Urothelium cell line (cell line): ENCODE measurements at regions not wholly inside any gene's neighbourhood (a gene's known extent, or its start where the extent isn't known, plus 50 kb on each side); places are given as distances from the start of the nearest gene placed in this dataset.
"Not testable (repeated sequence)": the region's sequence is repeated elsewhere in the genome, so short reads cannot be mapped to it uniquely, and the experiment has no call there.

Experiments used
- DNase-seq: peaks from one replicate; pipeline ENCODE4 v3.0.0; 2011; ENCODE audit warnings: low spot score, mixed read lengths
- FAIRE-seq: peaks from 2 replicates; lab custom pipeline; 2011; peaks lifted over from hg19 to GRCh38; lab: Jason Lieb, UNC

GRCh38 chr17:6261466-6261865 is 173.5 kb downstream of the AIPL1 start:
- FAIRE-seq (no peak), DNase-seq (no peak)

GRCh38 chr17:6259899-6260298 is 175.0 kb downstream of the AIPL1 start:
- no peak for DNase-seq
- FAIRE-seq = no peak

- FAIRE-seq = no peak
- peak; percentile 17 for DNase-seq
Measured at GRCh38 chr17:6257336-6257735, 177.6 kb downstream of the AIPL1 start.

- FAIRE-seq (no peak), DNase-seq (no peak)
Measured at GRCh38 chr17:6255322-6255721, 179.6 kb downstream of the AIPL1 start.

GRCh38 chr17:6254036-6254435 is 180.9 kb downstream of the AIPL1 start:
- peak; percentile 44 for DNase-seq
- FAIRE-seq = no peak

GRCh38 chr17:6251640-6252039 is 181.5 kb downstream of the WSCD1 start:
- FAIRE-seq, DNase-seq: not testable (repeated sequence)

- DNase-seq = no peak
- FAIRE-seq = no peak
Measured at GRCh38 chr17:6249732-6250131, 179.6 kb downstream of the WSCD1 start.

- no peak for FAIRE-seq
- no peak for DNase-seq
Measured at GRCh38 chr17:6248061-6248460, 177.9 kb downstream of the WSCD1 start.

- DNase-seq (no peak), FAIRE-seq (no peak)
Measured at GRCh38 chr17:6245301-6246177, 175.4 kb downstream of the WSCD1 start.

GRCh38 chr17:6244796-6245195 is 174.6 kb downstream of the WSCD1 start:
- FAIRE-seq (no peak), DNase-seq (no peak)

- DNase-seq (no peak), FAIRE-seq (no peak)
Measured at GRCh38 chr17:6244253-6244652, 174.1 kb downstream of the WSCD1 start.

GRCh38 chr17:6243186-6243585 is 173.0 kb downstream of the WSCD1 start:
- DNase-seq = no peak
- FAIRE-seq = no peak

GRCh38 chr17:6241996-6242395 is 171.8 kb downstream of the WSCD1 start:
- DNase-seq (no peak), FAIRE-seq (no peak)

- DNase-seq (no peak), FAIRE-seq (no peak)
Measured at GRCh38 chr17:6241381-6241780, 171.2 kb downstream of the WSCD1 start.

- DNase-seq = no peak
- no peak for FAIRE-seq
Measured at GRCh38 chr17:6240601-6241000, 170.4 kb downstream of the WSCD1 start.

GRCh38 chr17:6240001-6240400 is 169.8 kb downstream of the WSCD1 start:
- DNase-seq (no peak), FAIRE-seq (no peak)

- DNase-seq = peak; percentile 19
Measured at GRCh38 chr17:6239241-6239798, 169.1 kb downstream of the WSCD1 start.

GRCh38 chr17:6233856-6234255 is 163.7 kb downstream of the WSCD1 start:
- FAIRE-seq = no peak
- DNase-seq = no peak

More at GRCh38 chr17:6239241-6239798, 169.1 kb downstream of the WSCD1 start:
- no peak for FAIRE-seq

- DNase-seq (no peak), FAIRE-seq (peak; percentile 86)
Measured at GRCh38 chr17:6233339-6233738, 163.2 kb downstream of the WSCD1 start.

GRCh38 chr17:6232732-6233101 is 162.5 kb downstream of the WSCD1 start:
- FAIRE-seq (no peak), DNase-seq (no peak)

- DNase-seq = peak; percentile 64
- FAIRE-seq = no peak
Measured at GRCh38 chr17:6231886-6232731, 161.9 kb downstream of the WSCD1 start.
